ENCODE measurements at regions not wholly inside any gene's neighbourhood (a gene's known extent, or its start where the extent isn't known, plus 50 kb on each side); places are given as distances from the start of the nearest gene placed in this dataset.

DNA sequence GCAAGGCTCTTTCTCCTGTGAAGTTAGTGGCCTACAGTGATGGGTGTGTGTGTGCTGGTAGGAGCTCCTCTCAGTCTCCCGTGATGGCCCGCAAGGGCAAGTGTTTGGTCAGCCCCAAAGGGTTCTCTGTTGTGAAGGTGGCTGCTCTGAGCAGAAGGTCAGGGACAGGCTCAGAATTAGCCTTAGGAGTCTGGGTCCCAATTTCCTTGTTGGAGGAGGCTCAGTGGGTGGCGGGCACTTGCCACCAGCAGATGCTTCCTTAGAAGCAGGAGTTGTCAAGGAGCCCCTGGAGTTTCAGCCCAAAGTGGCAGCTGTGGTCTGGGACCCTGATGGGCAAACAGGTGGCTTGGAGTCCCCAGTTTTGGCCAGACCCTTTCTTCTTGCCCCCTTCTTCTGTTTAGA is 154.4 kb downstream of the MACROH2A1 start:
- peak overlapping the region; percentile 84 for H3K27ac ChIP-seq
- DNase-seq (ENCODE audit: extremely low spot score in 2 of 2), result peak; percentile 86 to 91
- H3K9me3 ChIP-seq, result no peaks in the 10 kb centered on the region
- no peaks in the 10 kb centered on the region for H3K36me3 ChIP-seq
- H3K27me3 ChIP-seq, result no peaks in the 10 kb centered on the region
- H3K4me1 ChIP-seq, result peaks cover 80% of the 10 kb centered on the region
- intact Hi-C loops (cut with DNase I), result no loop called here
- TF ChIP-seq POLR2AphosphoS5 (IDR thresholded peaks at IDR 0.05; ENCODE audit: insufficient read depth in 1 of 2, low read depth in 1 of 2), result no peak
- TF ChIP-seq POLR2A (IDR thresholded peaks at IDR 0.05), result no peak
- TF ChIP-seq, protein P1, sequence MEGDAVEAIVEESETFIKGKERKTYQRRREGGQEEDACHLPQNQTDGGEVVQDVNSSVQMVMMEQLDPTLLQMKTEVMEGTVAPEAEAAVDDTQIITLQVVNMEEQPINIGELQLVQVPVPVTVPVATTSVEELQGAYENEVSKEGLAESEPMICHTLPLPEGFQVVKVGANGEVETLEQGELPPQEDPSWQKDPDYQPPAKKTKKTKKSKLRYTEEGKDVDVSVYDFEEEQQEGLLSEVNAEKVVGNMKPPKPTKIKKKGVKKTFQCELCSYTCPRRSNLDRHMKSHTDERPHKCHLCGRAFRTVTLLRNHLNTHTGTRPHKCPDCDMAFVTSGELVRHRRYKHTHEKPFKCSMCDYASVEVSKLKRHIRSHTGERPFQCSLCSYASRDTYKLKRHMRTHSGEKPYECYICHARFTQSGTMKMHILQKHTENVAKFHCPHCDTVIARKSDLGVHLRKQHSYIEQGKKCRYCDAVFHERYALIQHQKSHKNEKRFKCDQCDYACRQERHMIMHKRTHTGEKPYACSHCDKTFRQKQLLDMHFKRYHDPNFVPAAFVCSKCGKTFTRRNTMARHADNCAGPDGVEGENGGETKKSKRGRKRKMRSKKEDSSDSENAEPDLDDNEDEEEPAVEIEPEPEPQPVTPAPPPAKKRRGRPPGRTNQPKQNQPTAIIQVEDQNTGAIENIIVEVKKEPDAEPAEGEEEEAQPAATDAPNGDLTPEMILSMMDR (IDR thresholded peaks at IDR 0.05), result no peak
- H3K4me3 ChIP-seq, result no peak overlapping the region

DNA sequence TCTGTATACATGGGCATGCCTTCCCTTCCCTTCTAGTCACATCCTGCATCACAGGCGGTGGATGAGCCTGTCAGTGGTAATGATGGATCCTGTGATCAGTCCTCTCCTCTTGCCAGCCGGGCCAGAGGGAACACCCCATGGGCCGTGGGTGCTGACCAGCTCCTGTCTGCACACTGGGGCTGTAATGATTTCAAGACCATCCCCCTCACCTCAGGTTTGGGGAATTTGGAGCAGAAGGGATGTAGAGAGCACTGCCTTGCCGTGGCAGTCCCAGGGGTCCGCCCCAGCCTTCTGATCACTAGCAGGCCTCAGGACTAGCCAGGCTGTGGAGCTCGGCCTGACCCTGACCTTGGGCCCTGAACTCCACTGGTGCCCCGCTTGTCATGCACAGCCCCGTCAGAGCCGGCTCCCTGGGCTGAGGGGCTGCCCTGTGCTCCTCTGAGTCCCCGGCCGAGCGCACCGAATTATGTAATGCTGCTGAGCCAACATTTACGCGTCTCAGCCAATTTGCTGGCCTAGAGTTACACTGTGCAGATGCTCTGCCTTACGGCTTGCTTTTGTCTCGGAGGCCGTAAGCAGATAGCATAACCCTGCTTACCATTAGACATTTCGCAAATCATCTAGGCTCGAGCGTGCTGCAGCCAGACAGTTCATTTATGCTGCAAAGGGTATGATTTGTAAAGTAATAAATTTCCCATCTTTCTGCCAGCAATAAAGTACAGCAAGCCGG is 155.3 kb downstream of the MACROH2A1 start:
- H3K36me3 ChIP-seq, result no peaks in the 10 kb centered on the region
- no peaks in the 10 kb centered on the region for H3K27me3 ChIP-seq
- no peaks in the 10 kb centered on the region for H3K9me3 ChIP-seq
- intact Hi-C loops (cut with DNase I), result no loop called here
- peak overlapping the region; percentile 84 for H3K27ac ChIP-seq
- DNase-seq (ENCODE audit: extremely low spot score in 2 of 2), result peak in 1 of 2 donors; percentile 89
- TF ChIP-seq POLR2A (IDR thresholded peaks at IDR 0.05), result no peak
- peak; percentile 62 to 66 for TF ChIP-seq POLR2AphosphoS5 (IDR thresholded peaks at IDR 0.05; ENCODE audit: insufficient read depth in 1 of 2, low read depth in 1 of 2)
- TF ChIP-seq, protein P1 (IDR thresholded peaks at IDR 0.05), result no peak
- H3K4me3 ChIP-seq, result no peak overlapping the region
- H3K4me1 ChIP-seq, result peaks cover 89% of the 10 kb centered on the region

DNA sequence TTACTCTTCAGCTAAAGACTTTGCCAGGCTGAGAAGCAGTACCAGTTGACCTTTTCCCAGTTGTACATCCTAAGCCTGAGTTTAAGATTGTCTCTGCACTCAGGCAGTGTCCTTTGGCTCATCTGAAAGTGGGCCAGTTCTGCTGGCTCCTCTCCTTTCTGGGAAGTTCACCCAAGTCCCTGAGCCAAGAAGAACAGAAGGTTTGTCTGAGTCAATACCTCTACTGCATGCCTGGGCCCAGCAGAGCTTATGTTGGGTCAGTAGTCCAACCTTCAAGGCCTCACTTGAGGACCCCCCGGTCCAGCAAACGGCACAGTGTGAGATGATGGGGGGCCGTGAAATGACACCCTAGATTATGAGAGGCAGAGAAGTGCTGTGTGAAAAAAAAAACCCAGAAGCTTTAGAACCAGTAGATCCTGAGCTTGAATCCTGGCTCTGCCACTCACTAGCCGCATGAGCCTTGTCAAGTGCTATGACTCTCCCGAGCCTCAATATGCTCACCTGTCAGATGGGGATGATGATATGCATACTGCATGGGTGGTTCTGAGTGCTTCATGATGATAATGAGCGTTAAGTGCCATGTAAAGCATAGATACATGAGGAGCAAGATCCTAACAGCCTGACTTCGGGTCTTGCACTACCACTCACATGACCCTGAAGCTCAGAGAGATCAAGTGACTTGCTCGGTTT is 156.0 kb downstream of the MACROH2A1 start:
- H3K27me3 ChIP-seq, result no peaks in the 10 kb centered on the region
- intact Hi-C loops (cut with DNase I), result no loop called here
- H3K4me1 ChIP-seq, result peaks cover 92% of the 10 kb centered on the region
- no peaks in the 10 kb centered on the region for H3K9me3 ChIP-seq
- no peaks in the 10 kb centered on the region for H3K36me3 ChIP-seq
- TF ChIP-seq POLR2AphosphoS5 (IDR thresholded peaks at IDR 0.05; ENCODE audit: insufficient read depth in 1 of 2, low read depth in 1 of 2) (peak in 1 of 2 donors; percentile 42), POLR2A (IDR thresholded peaks at IDR 0.05) (no peak)
- TF ChIP-seq, protein P1 (IDR thresholded peaks at IDR 0.05), result no peak
- peak overlapping the region; percentile 84 for H3K27ac ChIP-seq
- H3K4me3 ChIP-seq, result no peak overlapping the region
- peak; percentile 49 to 87 for DNase-seq (ENCODE audit: extremely low spot score in 2 of 2)

- H3K36me3 ChIP-seq, result no peaks in the 10 kb centered on the region
- no peak for TF ChIP-seq POLR2AphosphoS5 (IDR thresholded peaks at IDR 0.05; ENCODE audit: insufficient read depth in 1 of 2, low read depth in 1 of 2)
- intact Hi-C loops (cut with DNase I), result no loop called here
- H3K4me1 ChIP-seq, result peaks cover 94% of the 10 kb centered on the region
- H3K4me3 ChIP-seq, result no peak overlapping the region
- H3K9me3 ChIP-seq, result no peaks in the 10 kb centered on the region
- peak; percentile 79 to 81 for DNase-seq (ENCODE audit: extremely low spot score in 2 of 2)
- peak overlapping the region; percentile 84 for H3K27ac ChIP-seq
- H3K27me3 ChIP-seq, result no peaks in the 10 kb centered on the region
Measured at GRCh38 chr5:135242021-135242865, 156.8 kb downstream of the MACROH2A1 start.

DNA sequence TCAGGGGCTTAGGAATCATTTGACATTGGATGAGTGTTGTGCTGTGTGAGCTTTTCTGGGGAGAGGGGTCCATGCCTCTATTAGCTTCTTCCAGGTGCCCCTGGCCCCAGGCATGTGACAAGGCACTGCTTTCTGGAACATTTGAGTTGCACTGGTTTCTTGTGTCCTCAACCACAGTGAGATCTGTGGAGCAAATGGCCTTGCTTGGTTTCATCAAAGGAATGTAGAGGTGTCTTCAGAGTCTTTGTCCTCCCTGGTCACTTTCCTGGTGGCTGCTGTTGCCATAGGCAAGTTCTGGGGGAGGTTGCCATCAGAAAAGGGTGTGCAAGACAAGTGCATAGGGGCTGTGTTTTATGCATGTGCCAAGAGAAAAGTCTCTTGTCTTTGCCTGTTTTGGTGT is 157.5 kb downstream of the MACROH2A1 start:
- DNase-seq (ENCODE audit: extremely low spot score in 2 of 2), result peak; percentile 34 to 61
- intact Hi-C loops (cut with DNase I), result no loop called here
- Histone ChIP-seq H3K4me3 (no peak overlapping the region), H3K27me3 (no peaks in the 10 kb centered on the region), H3K36me3 (no peaks in the 10 kb centered on the region), H3K27ac (peak overlapping the region; percentile 84), H3K4me1 (peaks cover 94% of the 10 kb centered on the region), H3K9me3 (no peaks in the 10 kb centered on the region)
- no peak for TF ChIP-seq POLR2A (IDR thresholded peaks at IDR 0.05)
- no peak for TF ChIP-seq POLR2AphosphoS5 (IDR thresholded peaks at IDR 0.05; ENCODE audit: insufficient read depth in 1 of 2, low read depth in 1 of 2)
- TF ChIP-seq, protein P1 (IDR thresholded peaks at IDR 0.05), result no peak

All from vagina (tissue), 2 donors.